GM13977 (cell line): ENCODE measurements at regions not wholly inside any gene's neighbourhood (a gene's known extent, or its start where the extent isn't known, plus 50 kb on each side); places are given as distances from the start of the nearest gene placed in this dataset.

ENCODE experiments used
- DNase-seq: peaks from one replicate; pipeline ENCODE4 v3.0.0; 2012; ENCODE audit warnings: low spot score
- in situ Hi-C: fragments of 300-500 bp; cut with MboI; formaldehyde crosslinking; loops from one replicate; pipeline ENCODE4 v1.12.0; 2022; ENCODE audit warnings: low sequenced_read_pairs, low pct_unique_long_range_greater_than_20kb, mixed read lengths, inconsistent platforms; ENCODE audit not compliant: unreplicated experiment
- TF ChIP-seq, protein P1 (sequence below): IDR thresholded peaks from 2 replicates; pipeline ENCODE4 v1.5.1; 2012; ENCODE audit warnings: mild to moderate bottlenecking, control low read depth; ENCODE audit not compliant: insufficient read depth; ENCODE audit errors: extremely low read depth, missing control alignments

DNA sequence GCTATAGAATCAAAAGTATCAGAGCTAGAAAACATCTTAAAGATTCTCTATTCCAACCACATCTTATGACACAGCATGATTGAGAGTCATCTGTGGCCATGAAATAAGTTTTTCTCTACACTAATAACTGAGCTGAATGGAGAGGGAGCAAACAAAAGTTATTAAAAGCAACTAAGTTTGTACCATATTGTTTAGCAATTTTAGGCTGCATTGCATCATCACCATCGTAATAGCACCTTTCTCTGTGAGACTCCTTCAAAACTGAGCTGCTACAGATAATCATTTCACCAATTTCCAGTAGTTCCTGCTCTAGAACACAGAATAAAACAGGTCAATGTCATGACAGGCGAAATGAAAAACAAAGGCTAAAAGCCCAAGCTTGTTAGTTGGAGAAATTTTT lies 1183.9 kb downstream of the DIAPH3 start:
- DNase-seq: no peak
- TF ChIP-seq, protein P1, sequence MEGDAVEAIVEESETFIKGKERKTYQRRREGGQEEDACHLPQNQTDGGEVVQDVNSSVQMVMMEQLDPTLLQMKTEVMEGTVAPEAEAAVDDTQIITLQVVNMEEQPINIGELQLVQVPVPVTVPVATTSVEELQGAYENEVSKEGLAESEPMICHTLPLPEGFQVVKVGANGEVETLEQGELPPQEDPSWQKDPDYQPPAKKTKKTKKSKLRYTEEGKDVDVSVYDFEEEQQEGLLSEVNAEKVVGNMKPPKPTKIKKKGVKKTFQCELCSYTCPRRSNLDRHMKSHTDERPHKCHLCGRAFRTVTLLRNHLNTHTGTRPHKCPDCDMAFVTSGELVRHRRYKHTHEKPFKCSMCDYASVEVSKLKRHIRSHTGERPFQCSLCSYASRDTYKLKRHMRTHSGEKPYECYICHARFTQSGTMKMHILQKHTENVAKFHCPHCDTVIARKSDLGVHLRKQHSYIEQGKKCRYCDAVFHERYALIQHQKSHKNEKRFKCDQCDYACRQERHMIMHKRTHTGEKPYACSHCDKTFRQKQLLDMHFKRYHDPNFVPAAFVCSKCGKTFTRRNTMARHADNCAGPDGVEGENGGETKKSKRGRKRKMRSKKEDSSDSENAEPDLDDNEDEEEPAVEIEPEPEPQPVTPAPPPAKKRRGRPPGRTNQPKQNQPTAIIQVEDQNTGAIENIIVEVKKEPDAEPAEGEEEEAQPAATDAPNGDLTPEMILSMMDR: no peak
- in situ Hi-C loops: no loop called here

DNA sequence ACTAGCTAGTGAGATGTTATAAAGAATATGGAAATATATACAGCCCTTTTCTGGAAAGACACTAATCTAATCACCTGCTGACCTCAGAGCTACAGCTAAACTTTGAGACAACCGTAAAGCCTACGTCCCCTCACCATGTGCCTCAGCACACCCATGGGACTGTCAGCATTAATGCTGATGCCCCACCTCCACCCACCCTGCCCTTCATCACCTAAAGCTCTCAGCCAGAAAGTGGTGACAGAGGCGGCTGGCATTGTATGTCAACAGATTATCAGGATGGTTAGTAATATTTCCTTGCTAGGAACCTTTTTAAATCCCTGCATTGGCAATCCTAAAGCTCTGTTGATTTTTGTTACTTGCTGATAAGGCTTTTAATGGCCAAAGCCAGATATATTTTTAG lies 1177.9 kb downstream of the DIAPH3 start:
- in situ Hi-C loops: no loop called here
- TF ChIP-seq, protein P1: no peak
- no peak for DNase-seq

DNA sequence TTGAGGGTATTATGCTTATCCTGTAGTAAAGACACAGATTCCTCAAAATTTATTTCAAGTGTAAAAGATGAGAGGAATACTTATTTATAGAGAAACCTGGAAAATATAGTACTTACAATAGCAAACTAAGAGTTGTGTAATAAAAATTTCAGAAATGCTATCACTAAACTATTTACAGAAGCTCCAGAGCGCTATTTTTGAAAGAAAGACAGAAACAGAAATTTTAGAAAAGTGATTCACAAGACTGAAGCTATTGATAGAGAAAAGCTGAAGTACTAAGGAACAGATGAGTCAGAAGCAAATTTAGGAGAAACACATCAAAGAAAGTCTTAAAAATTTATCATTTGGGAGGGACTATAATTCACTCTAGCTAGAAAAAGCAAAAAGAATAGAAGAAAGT lies 1174.2 kb downstream of the DIAPH3 start:
- DNase-seq: no peak
- in situ Hi-C loops: no loop called here
- TF ChIP-seq, protein P1: no peak

DNA sequence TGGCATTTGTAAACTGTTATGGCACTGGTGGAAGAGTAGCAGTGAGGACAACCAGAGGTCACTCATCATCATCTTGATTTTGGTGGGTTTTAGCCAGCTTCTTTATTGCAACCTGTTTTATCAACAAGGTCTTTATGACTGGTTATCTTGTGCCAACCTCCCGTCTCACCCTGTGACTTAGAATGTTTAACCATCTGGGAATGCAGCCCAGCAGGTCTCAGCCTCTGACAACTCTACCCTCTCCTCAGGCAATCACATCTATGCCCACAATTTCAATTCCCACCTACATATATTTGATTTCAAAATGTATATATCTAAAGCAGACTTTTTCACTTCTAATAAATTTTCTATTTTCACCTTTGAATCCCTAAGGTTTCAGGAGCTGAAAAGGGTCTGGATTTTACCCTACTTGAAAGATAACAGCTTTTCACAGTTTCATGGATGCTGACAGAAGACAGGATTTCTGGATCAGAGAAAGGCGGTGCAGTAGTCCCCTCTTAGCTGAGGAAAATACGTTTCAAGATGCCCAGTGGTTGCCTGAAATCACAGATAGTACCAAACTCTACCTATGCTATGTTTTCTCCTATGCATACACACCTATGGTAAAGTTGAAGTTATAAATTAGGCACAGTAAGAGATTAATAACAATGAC lies 1171.8 kb downstream of the DIAPH3 start:
- in situ Hi-C loops: no loop called here
- TF ChIP-seq, protein P1: no peak
- DNase-seq: no peak

DNA sequence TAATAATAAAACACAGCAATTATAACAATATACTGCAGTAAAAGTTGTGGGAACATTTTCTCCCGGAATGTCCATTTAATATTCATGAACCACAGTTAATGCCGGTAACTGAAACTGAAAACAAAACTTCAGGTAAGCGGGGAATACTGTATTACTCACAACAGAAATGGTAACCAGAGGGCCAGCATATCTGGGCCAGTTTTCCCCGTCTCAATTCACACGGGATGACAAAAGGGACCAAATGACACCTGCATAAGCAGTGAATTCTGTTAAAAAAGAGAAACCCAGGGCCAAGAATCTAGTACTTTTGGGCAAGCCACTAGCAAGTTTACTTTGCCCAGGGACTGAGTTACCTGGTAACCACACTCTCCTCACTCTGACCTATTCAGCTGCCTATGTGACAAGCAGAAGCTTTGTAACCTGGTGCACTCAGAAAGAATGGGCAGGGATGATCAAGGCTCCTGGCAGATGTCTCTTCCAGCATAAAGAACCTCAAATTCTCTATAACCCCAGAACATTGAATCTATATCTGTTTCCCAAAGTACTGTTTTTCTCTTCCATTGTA lies 1171.2 kb downstream of the DIAPH3 start:
- TF ChIP-seq, protein P1: no peak
- in situ Hi-C loops: no loop called here
- DNase-seq: no peak

DNA sequence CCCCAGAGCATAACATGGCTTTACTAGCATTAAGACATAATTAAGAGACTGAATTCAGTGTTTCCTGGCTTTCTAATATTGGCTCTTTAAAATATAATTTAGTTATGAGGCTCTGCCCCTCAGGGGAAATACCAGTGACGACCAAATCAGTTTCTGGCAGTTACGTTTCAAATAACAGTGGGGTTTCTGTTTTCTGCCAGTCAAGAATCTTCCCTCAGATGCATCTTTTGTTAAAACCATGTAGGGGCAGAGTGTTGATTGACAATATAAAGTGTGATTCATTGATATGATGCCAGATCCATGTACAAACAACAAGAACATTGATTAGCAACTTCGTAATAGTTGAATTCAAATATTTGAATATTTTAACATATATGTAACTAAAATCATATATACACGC lies 1169.7 kb downstream of the DIAPH3 start:
- DNase-seq: no peak
- TF ChIP-seq, protein P1: no peak
- in situ Hi-C loops: no loop called here
